ENCODE measurements at regions not wholly inside any gene's neighbourhood (a gene's known extent, or its start where the extent isn't known, plus 50 kb on each side); places are given as distances from the start of the nearest gene placed in this dataset.

GRCh38 chr18:22110461-22110924, 58.9 kb upstream of the GATA6 start:
- H3K36me3 Mint-ChIP-seq (ENCODE audit: low read depth, unreplicated experiment), result no peaks in the 10 kb centered on the region
- TF ChIP-seq, protein P1, sequence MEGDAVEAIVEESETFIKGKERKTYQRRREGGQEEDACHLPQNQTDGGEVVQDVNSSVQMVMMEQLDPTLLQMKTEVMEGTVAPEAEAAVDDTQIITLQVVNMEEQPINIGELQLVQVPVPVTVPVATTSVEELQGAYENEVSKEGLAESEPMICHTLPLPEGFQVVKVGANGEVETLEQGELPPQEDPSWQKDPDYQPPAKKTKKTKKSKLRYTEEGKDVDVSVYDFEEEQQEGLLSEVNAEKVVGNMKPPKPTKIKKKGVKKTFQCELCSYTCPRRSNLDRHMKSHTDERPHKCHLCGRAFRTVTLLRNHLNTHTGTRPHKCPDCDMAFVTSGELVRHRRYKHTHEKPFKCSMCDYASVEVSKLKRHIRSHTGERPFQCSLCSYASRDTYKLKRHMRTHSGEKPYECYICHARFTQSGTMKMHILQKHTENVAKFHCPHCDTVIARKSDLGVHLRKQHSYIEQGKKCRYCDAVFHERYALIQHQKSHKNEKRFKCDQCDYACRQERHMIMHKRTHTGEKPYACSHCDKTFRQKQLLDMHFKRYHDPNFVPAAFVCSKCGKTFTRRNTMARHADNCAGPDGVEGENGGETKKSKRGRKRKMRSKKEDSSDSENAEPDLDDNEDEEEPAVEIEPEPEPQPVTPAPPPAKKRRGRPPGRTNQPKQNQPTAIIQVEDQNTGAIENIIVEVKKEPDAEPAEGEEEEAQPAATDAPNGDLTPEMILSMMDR (IDR thresholded peaks at IDR 0.05; ENCODE audit: unreplicated experiment), result no peak
- peaks cover 9% of the 10 kb centered on the region for H3K4me1 Mint-ChIP-seq (ENCODE audit: unreplicated experiment)
- H3K9me3 Mint-ChIP-seq (ENCODE audit: unreplicated experiment), result no peaks in the 10 kb centered on the region
- H3K27ac Mint-ChIP-seq (ENCODE audit: unreplicated experiment), result no peak overlapping the region
- no peak overlapping the region for H3K4me3 Mint-ChIP-seq (ENCODE audit: unreplicated experiment)
- no peaks in the 10 kb centered on the region for H3K27me3 Mint-ChIP-seq (ENCODE audit: unreplicated experiment)
- no peak for DNase-seq (ENCODE audit: low spot score)

GRCh38 chr18:22112215-22112614, 57.2 kb upstream of the GATA6 start:
- Mint-ChIP-seq H3K36me3 (ENCODE audit: low read depth, unreplicated experiment) (no peaks in the 10 kb centered on the region), H3K27me3 (ENCODE audit: unreplicated experiment) (no peaks in the 10 kb centered on the region), H3K27ac (ENCODE audit: unreplicated experiment) (no peak overlapping the region), H3K4me3 (ENCODE audit: unreplicated experiment) (no peak overlapping the region), H3K9me3 (ENCODE audit: unreplicated experiment) (no peaks in the 10 kb centered on the region), H3K4me1 (ENCODE audit: unreplicated experiment) (peaks cover 13% of the 10 kb centered on the region)
- no peak for DNase-seq (ENCODE audit: low spot score)
- TF ChIP-seq, protein P1 (IDR thresholded peaks at IDR 0.05; ENCODE audit: unreplicated experiment), result no peak

DNA sequence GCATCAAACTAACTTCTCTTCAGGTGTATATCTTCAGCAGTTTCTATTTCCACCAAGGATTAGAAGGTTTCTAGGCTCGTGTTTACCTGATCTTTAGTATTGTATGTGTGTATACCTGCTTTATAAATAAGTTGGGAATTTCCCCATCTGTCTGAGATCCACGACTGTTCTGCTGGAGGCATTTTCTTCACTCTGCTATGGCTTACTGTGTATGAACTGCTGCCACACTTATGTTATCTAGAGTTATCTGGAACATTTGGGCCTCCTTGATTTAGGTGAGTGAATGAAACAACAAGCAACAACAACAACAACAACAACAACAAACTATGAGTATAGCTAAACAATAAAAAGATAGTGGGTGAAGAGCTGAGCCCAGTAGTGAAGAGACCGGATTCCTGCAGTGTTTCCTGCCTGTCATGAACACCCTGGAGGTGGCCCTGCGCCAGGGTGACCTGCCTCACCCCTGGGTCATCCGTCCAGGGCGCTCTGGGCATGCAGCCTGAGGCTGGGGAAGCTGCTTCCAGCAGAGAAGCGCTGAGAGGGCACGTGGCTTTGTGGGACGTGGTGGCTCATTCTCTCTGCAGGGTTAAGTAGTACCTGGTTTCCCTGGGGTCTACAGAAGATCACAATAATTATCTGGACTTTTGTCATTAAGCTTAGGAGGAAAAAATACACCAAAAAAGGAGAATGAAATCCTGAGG, 56.1 kb upstream of the GATA6 start:
- TF ChIP-seq, protein P1 (IDR thresholded peaks at IDR 0.05; ENCODE audit: unreplicated experiment), result no peak
- DNase-seq (ENCODE audit: low spot score), result no peak
- Mint-ChIP-seq H3K27me3 (ENCODE audit: unreplicated experiment) (no peaks in the 10 kb centered on the region), H3K4me3 (ENCODE audit: unreplicated experiment) (no peak overlapping the region), H3K36me3 (ENCODE audit: low read depth, unreplicated experiment) (no peaks in the 10 kb centered on the region), H3K27ac (ENCODE audit: unreplicated experiment) (no peak overlapping the region), H3K4me1 (ENCODE audit: unreplicated experiment) (peaks cover 13% of the 10 kb centered on the region), H3K9me3 (ENCODE audit: unreplicated experiment) (no peaks in the 10 kb centered on the region)

DNA sequence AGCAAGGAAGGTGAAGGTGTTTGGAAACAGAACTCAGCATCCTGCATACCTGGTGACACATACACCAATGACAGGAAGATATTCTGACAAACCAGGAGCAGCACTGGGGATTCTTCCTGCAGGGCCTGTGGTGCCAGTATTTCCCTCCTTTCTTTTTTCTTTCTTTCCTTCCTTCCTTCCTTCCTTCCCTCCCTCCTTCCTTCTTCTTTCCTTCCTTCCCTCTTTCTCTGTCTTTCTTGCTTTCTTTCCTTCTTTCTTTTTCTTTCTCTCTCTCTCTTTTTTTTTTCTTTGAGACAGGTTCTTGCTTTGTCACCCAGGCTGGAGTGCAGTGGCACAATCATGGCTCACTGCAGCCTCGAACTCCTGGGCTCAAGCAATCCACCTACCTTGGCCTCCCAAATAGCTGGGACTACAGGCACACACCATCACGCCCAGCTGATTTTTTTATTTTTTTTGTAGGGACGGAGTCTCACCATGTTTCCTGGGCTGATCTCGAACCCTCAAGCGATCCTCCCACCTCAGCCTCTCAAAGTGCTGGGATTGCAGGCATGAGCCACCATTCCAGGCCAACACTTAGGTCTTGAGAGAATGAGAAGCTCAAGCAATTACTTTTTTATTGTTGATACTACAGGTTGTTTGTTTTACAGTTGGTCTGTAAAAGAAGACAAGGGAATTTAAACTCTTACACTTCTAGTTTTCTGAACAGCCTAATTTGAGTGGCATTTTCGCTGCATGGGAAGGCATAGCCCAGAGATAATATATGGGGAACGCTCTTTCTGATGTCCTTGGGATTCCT, 54.7 kb upstream of the GATA6 start:
- DNase-seq (ENCODE audit: low spot score), result no peak
- H3K9me3 Mint-ChIP-seq (ENCODE audit: unreplicated experiment), result no peaks in the 10 kb centered on the region
- TF ChIP-seq, protein P1 (IDR thresholded peaks at IDR 0.05; ENCODE audit: unreplicated experiment), result no peak

DNA sequence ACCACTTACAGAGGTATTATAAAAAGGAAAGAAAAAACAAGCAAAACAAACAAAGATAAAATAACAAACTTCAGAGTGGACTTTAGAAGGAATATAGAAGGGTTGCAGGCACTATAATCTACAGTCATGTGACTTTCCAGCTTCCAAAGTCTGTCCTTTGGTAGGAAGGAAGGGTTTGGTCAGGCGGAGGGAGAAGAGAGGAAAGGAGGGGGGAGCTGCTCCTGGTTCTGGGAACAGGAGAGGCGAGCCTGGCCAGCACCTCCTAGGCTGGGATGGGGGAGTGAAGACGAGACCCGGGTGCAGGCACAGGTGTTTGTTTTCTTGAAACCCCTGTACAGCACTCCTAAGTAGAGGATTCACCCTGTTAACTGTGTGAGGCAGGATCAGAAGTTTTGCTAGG, 53.8 kb upstream of the GATA6 start:
- H3K27ac Mint-ChIP-seq (ENCODE audit: unreplicated experiment), result no peak overlapping the region
- no peak overlapping the region for H3K4me3 Mint-ChIP-seq (ENCODE audit: unreplicated experiment)
- H3K9me3 Mint-ChIP-seq (ENCODE audit: unreplicated experiment), result no peaks in the 10 kb centered on the region
- H3K27me3 Mint-ChIP-seq (ENCODE audit: unreplicated experiment), result no peaks in the 10 kb centered on the region
- H3K36me3 Mint-ChIP-seq (ENCODE audit: low read depth, unreplicated experiment), result no peaks in the 10 kb centered on the region
- no peak for DNase-seq (ENCODE audit: low spot score)
- TF ChIP-seq, protein P1 (IDR thresholded peaks at IDR 0.05; ENCODE audit: unreplicated experiment), result no peak
- peaks cover 13% of the 10 kb centered on the region for H3K4me1 Mint-ChIP-seq (ENCODE audit: unreplicated experiment)

More for the DNA sequence above, 54.7 kb upstream of the GATA6 start:
- Mint-ChIP-seq H3K4me3 (ENCODE audit: unreplicated experiment) (no peak overlapping the region), H3K27me3 (ENCODE audit: unreplicated experiment) (no peaks in the 10 kb centered on the region), H3K4me1 (ENCODE audit: unreplicated experiment) (peaks cover 13% of the 10 kb centered on the region), H3K27ac (ENCODE audit: unreplicated experiment) (no peak overlapping the region), H3K36me3 (ENCODE audit: low read depth, unreplicated experiment) (no peaks in the 10 kb centered on the region)
